22Rv1 (cell line): ENCODE measurements at regions not wholly inside any gene's neighbourhood (a gene's known extent, or its start where the extent isn't known, plus 50 kb on each side); places are given as distances from the start of the nearest gene placed in this dataset.

ENCODE experiments used
- ZFX ChIP-seq: fragments of 450-650 bp; IDR thresholded peaks from 2 replicates; pipeline ENCODE4 v1.6.1; 2017; ENCODE audit warnings: antibody characterized with exemption, borderline replicate concordance
- TF ChIP-seq, protein P1 (sequence below): fragments of 450-650 bp; IDR thresholded peaks from 2 replicates; pipeline ENCODE4 v1.5.1; 2017; ENCODE audit warnings: mild to moderate bottlenecking

DNA sequence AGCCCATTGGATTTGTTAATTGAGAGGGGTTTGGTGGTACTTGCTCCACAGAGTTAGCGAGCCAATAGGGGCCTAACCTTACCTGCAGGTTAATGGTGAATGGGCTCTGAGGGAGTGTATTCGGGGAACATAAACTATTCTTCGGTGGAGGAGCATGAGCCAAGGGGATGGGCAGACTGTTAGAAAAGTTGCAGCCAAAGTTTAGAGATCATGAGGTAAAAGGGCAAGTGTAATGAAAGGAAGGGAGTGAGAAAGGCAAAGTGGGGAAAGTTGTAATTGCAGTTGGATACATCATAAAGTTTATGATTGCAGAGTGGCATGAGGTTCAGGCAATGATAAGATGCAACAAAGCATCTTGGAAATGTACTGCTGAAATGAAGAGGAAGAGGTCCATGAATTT is 142.1 kb upstream of the TBX18 start:
- TF ChIP-seq, protein P1, sequence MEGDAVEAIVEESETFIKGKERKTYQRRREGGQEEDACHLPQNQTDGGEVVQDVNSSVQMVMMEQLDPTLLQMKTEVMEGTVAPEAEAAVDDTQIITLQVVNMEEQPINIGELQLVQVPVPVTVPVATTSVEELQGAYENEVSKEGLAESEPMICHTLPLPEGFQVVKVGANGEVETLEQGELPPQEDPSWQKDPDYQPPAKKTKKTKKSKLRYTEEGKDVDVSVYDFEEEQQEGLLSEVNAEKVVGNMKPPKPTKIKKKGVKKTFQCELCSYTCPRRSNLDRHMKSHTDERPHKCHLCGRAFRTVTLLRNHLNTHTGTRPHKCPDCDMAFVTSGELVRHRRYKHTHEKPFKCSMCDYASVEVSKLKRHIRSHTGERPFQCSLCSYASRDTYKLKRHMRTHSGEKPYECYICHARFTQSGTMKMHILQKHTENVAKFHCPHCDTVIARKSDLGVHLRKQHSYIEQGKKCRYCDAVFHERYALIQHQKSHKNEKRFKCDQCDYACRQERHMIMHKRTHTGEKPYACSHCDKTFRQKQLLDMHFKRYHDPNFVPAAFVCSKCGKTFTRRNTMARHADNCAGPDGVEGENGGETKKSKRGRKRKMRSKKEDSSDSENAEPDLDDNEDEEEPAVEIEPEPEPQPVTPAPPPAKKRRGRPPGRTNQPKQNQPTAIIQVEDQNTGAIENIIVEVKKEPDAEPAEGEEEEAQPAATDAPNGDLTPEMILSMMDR = no peak
- TF ChIP-seq ZFX = no peak
